Thyroid gland (tissue), 4 donors: ENCODE measurements at regions not wholly inside any gene's neighbourhood (a gene's known extent, or its start where the extent isn't known, plus 50 kb on each side); places are given as distances from the start of the nearest gene placed in this dataset.

ENCODE experiments used
- DNase-seq, 2 donors: peaks; one replicate each; pipeline ENCODE4 v3.0.0-alpha.2; 2019
- H3K27ac ChIP-seq, 3 donors: fragments of 200-600 bp; sonication (generic); 1 replicate in 2 of 3; 2 replicates in 1 of 3; pipeline ENCODE4 v1.5.1; 2016 to 2019; ENCODE audit warnings: mild to moderate bottlenecking in 1 of 3, moderate library complexity in 1 of 3
- H3K27me3 ChIP-seq: fragments of 200-600 bp; sonication (generic); one replicate; pipeline ENCODE4 v1.5.1; 2019
- H3K36me3 ChIP-seq, 2 donors: fragments of 200-600 bp; sonication (generic); one replicate each; pipeline ENCODE4 v1.5.1; 2016 to 2019
- H3K4me1 ChIP-seq, 2 donors: fragments of 200-600 bp; sonication (generic); one replicate each; pipeline ENCODE4 v1.5.1; 2017 to 2019
- H3K4me3 ChIP-seq, 3 donors: fragments of 200-600 bp; sonication (generic); replicated peaks in 1 of 3; 1 replicate in 2 of 3; 2 replicates in 1 of 3; pipeline ENCODE4 v1.5.1; 2016; ENCODE audit warnings: mild to moderate bottlenecking in 1 of 3
- H3K9me3 ChIP-seq: fragments of 200-600 bp; sonication (generic); one replicate; pipeline ENCODE4 v1.5.1; 2017
- CTCF ChIP-seq, 6 experiments: fragments of 200-600 bp in 3 of 6; fragments of 450-650 bp in 3 of 6; sonication (generic) in 3 of 6; IDR thresholded peaks; one replicate each; pipeline ENCODE4 v1.5.1; 2016 to 2019; ENCODE audit warnings: antibody characterized with exemption in 6 of 6, mild to moderate bottlenecking in 2 of 6, inconsistent platforms in 1 of 6, moderate library complexity in 1 of 6
- POLR2A ChIP-seq, 2 donors: fragments of 450-650 bp; IDR thresholded peaks; one replicate each; pipeline ENCODE4 v1.6.1; 2017; ENCODE audit warnings: antibody characterized with exemption in 2 of 2, mild to moderate bottlenecking in 2 of 2, moderate library complexity in 1 of 2
- WGBS, 2 donors: methylation state at CpG; one replicate each; pipeline ENCODE4 v1.1.5; 2017; 5-methylcytosine and 5-hydroxymethylcytosine counted together
- intact Hi-C: fragments of 100-400 bp; cut with DNase I; formaldehyde crosslinking; loops from one replicate; pipeline ENCODE4 v1.15.1; 2023

DNA sequence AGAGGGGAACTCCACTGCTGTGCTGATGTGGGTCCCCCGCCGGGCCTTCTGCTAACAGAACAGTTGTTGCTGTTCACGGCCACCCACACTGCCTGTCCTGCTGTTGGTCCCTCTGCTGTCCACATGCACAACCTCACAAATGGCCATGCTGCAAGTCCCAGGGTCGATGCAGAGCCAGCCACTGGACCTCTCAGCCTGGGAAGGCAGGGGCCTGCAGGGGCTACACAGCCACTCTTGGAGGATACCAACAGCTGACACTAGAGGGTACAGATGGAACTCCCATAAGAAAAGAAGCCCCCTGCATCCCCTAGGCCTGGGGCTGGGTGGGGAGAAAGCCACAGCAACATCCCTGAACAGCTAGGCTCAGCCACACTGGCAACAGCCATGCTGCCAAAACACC, 104.4 kb upstream of the IQSEC1 start:
- TF ChIP-seq POLR2A (IDR thresholded peaks at IDR 0.05) (no peak), CTCF (IDR thresholded peaks at IDR 0.05) (no peak)
- no peaks in the 10 kb centered on the region for H3K27me3 ChIP-seq
- no peak overlapping the region for H3K27ac ChIP-seq
- no peaks in the 10 kb centered on the region for H3K36me3 ChIP-seq
- intact Hi-C loops = no loop called here
- 100% methylated on average over 1 of the region's 4 CpGs; no CpG with 5 or more reads in 1 of the 2 donors for WGBS, 2 donors
- H3K4me3 ChIP-seq = no peak overlapping the region
- DNase-seq = no peak
- no peaks in the 10 kb centered on the region for H3K9me3 ChIP-seq
- no peaks in the 10 kb centered on the region for H3K4me1 ChIP-seq

GRCh38 chr3:13177236-13177635, 104.0 kb upstream of the IQSEC1 start:
- no peak for TF ChIP-seq POLR2A (IDR thresholded peaks at IDR 0.05)
- no peak for TF ChIP-seq CTCF (IDR thresholded peaks at IDR 0.05)
- Histone ChIP-seq H3K4me3 (no peak overlapping the region), H3K4me1 (no peaks in the 10 kb centered on the region), H3K27me3 (no peaks in the 10 kb centered on the region), H3K9me3 (no peaks in the 10 kb centered on the region), H3K36me3 (no peaks in the 10 kb centered on the region), H3K27ac (no peak overlapping the region)
- 90% methylated on average over 2 of the region's 2 CpGs; no CpG with 5 or more reads in 1 of the 2 donors for WGBS, 2 donors
- intact Hi-C loops = no loop called here
- no peak for DNase-seq

- no peak for TF ChIP-seq POLR2A (IDR thresholded peaks at IDR 0.05)
- TF ChIP-seq CTCF (IDR thresholded peaks at IDR 0.05) = no peak
- no peaks in the 10 kb centered on the region for H3K9me3 ChIP-seq
- H3K36me3 ChIP-seq = no peaks in the 10 kb centered on the region
- no peak overlapping the region for H3K4me3 ChIP-seq
- intact Hi-C loops = no loop called here
- no peaks in the 10 kb centered on the region for H3K4me1 ChIP-seq
- 85 to 92% methylated on average over 10 of the region's 10 CpGs for WGBS, 2 donors
- DNase-seq = no peak
- no peak overlapping the region for H3K27ac ChIP-seq
- H3K27me3 ChIP-seq = no peaks in the 10 kb centered on the region
Observed at GRCh38 chr3:13176445-13176844, 103.2 kb upstream of the IQSEC1 start.

DNA sequence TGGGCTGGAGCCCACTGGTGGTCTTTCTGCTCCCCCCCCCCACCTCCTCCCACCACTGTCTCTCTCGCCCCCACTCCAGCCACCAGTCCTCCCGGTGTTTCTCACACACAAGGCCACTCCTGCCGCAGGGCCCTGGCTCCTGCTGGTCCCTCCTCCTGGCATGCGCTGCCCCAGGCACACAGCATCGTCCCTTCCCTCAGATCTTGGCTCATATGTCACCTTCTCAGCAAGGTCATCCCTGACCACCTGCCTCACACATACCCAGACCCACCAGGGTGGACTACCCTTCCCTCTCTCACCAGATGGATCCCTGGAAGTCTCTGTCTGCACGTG, 101.5 kb upstream of the IQSEC1 start:
- 70 to 85% methylated on average over 6 of the region's 6 CpGs for WGBS, 2 donors
- H3K4me1 ChIP-seq = no peaks in the 10 kb centered on the region
- H3K27ac ChIP-seq = no peak overlapping the region
- H3K27me3 ChIP-seq = no peaks in the 10 kb centered on the region
- no peak for TF ChIP-seq CTCF (IDR thresholded peaks at IDR 0.05)
- TF ChIP-seq POLR2A (IDR thresholded peaks at IDR 0.05) = no peak
- no peaks in the 10 kb centered on the region for H3K9me3 ChIP-seq
- intact Hi-C loops = no loop called here
- H3K4me3 ChIP-seq = no peak overlapping the region
- no peak for DNase-seq
- no peaks in the 10 kb centered on the region for H3K36me3 ChIP-seq

- Histone ChIP-seq H3K9me3 (no peaks in the 10 kb centered on the region), H3K4me1 (no peaks in the 10 kb centered on the region), H3K27ac (no peak overlapping the region), H3K36me3 (no peaks in the 10 kb centered on the region), H3K4me3 (no peak overlapping the region), H3K27me3 (no peaks in the 10 kb centered on the region)
- intact Hi-C loops = no loop called here
- TF ChIP-seq CTCF (IDR thresholded peaks at IDR 0.05) = no peak
- no peak for TF ChIP-seq POLR2A (IDR thresholded peaks at IDR 0.05)
- 88 to 94% methylated on average over 14 of the region's 17 CpGs for WGBS, 2 donors
- no peak for DNase-seq
Observed at GRCh38 chr3:13174011-13174802, 101.0 kb upstream of the IQSEC1 start.
